GM12878 (cell line): ENCODE measurements at regions not wholly inside any gene's neighbourhood (a gene's known extent, or its start where the extent isn't known, plus 50 kb on each side); places are given as distances from the start of the nearest gene placed in this dataset.

Experiments used
- CTCF ChIP-seq, 3 experiments: IDR thresholded peaks in 2 of 3; conservative IDR thresholded peaks in 1 of 3; 2 replicates each; pipeline ENCODE4 v1.5.1; 2011; ENCODE audit warnings: low read depth in 3 of 3, low read length in 3 of 3, mild to moderate bottlenecking in 3 of 3, control low read depth in 2 of 3, moderate library complexity in 2 of 3, inconsistent platforms in 1 of 3, mixed read lengths in 1 of 3; ENCODE audit not compliant: control insufficient read depth in 2 of 3, insufficient read depth in 1 of 3; ENCODE audit errors: extremely low read depth in 1 of 3
- ETV6 ChIP-seq, 2 experiments: fragments of 450-650 bp in 1 of 2; IDR thresholded peaks in 1 of 2; conservative IDR thresholded peaks in 1 of 2; 2 replicates each; pipeline ENCODE4 v1.6.1; 2014; ENCODE audit warnings: antibody characterized with exemption in 1 of 2, borderline replicate concordance in 1 of 2, low read depth in 1 of 2, mild to moderate bottlenecking in 1 of 2, moderate library complexity in 1 of 2
- EZH2 ChIP-seq: IDR thresholded peaks from 2 replicates; pipeline ENCODE4 v1.6.1; 2012; ENCODE audit warnings: low read depth, mild to moderate bottlenecking, control low read depth, inconsistent platforms, low read length, borderline replicate concordance; ENCODE audit not compliant: control insufficient read depth
- HDAC2 ChIP-seq: fragments of 200-600 bp; sonication (generic); IDR thresholded peaks from 2 replicates; pipeline ENCODE4 v1.6.1; 2017
- PML ChIP-seq: IDR thresholded peaks from 2 replicates; pipeline ENCODE4 v1.6.1; 2012; ENCODE audit warnings: low read length, inconsistent platforms
- POLR2AphosphoS5 ChIP-seq: IDR thresholded peaks from 2 replicates; pipeline ENCODE4 v1.6.1; 2011; ENCODE audit warnings: mild to moderate bottlenecking, low read length, inconsistent platforms
- ZNF687 ChIP-seq: fragments of 450-650 bp; IDR thresholded peaks from 2 replicates; pipeline ENCODE4 v1.6.1; 2017; ENCODE audit warnings: mild to moderate bottlenecking, moderate library complexity
- TF ChIP-seq, protein P1 (sequence below): IDR thresholded peaks from 2 replicates; pipeline ENCODE4 v1.6.1; 2011; ENCODE audit warnings: borderline replicate concordance, low read depth, mild to moderate bottlenecking, moderate library complexity, low read length; ENCODE audit not compliant: insufficient read depth, poor library complexity, severe bottlenecking

- TF ChIP-seq POLR2AphosphoS5 (no peak), HDAC2 (no peak), EZH2 (no peak), ZNF687 (no peak), PML (no peak), CTCF (IDR thresholded peaks at IDR 0.05 in 2 of 3, conservative IDR thresholded peaks at IDR 0.05 in 1 of 3; ENCODE audit: control insufficient read depth in 2 of 3, extremely low read depth in 1 of 3, insufficient read depth in 1 of 3, low read depth in 3 of 3, low read length in 3 of 3) (no peak), ETV6 (conservative IDR thresholded peaks at IDR 0.05 in 1 of 2, IDR thresholded peaks at IDR 0.05 in 1 of 2; ENCODE audit: borderline replicate concordance in 1 of 2, low read depth in 1 of 2) (no peak)
- TF ChIP-seq, protein P1, sequence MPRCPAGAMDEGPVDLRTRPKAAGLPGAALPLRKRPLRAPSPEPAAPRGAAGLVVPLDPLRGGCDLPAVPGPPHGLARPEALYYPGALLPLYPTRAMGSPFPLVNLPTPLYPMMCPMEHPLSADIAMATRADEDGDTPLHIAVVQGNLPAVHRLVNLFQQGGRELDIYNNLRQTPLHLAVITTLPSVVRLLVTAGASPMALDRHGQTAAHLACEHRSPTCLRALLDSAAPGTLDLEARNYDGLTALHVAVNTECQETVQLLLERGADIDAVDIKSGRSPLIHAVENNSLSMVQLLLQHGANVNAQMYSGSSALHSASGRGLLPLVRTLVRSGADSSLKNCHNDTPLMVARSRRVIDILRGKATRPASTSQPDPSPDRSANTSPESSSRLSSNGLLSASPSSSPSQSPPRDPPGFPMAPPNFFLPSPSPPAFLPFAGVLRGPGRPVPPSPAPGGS, result no peak
Observed at GRCh38 chr10:94125856-94126255, 132.1 kb downstream of the PLCE1 start.
